Common myeloid progenitor, CD34-positive (primary cell): ENCODE measurements at regions not wholly inside any gene's neighbourhood (a gene's known extent, or its start where the extent isn't known, plus 50 kb on each side); places are given as distances from the start of the nearest gene placed in this dataset.

Source experiments
- CTCF ChIA-PET: fragments of 350-600 bp; sonication (Branson Sonifier 250); formaldehyde crosslinking; loops from one replicate; lab custom pipeline; 2021; ENCODE audit warnings: antibody characterized with exemption; lab: Charles Lee
- POLR2A ChIA-PET: fragments of 350-600 bp; sonication (Branson Sonifier 250); formaldehyde crosslinking; loops from one replicate; lab custom pipeline; 2021; ENCODE audit warnings: antibody characterized with exemption; lab: Charles Lee
- DNase-seq, 3 donors: peaks; one replicate each; pipeline versions ENCODE4 v3.0.0 to v3.0.0-alpha.2; 2013
- H3K27ac ChIP-seq, 2 experiments: 1 replicate in 1 of 2; 2 replicates in 1 of 2; pipeline ENCODE4 v1.7.0; 2013; ENCODE audit warnings: inconsistent platforms in 2 of 2, low read length in 2 of 2, mild to moderate bottlenecking in 2 of 2, low read depth in 1 of 2, moderate library complexity in 1 of 2; ENCODE audit not compliant: severe bottlenecking in 2 of 2, insufficient read depth in 1 of 2, poor library complexity in 1 of 2
- H3K27me3 ChIP-seq, 5 experiments: replicated peaks in 2 of 5; 1 replicate in 3 of 5; 2 replicates in 2 of 5; pipeline versions ENCODE4 v1.6.1 to v1.7.0; 2013; ENCODE audit warnings: low read length in 4 of 5, mild to moderate bottlenecking in 2 of 5, moderate library complexity in 2 of 5, inconsistent platforms in 1 of 5; ENCODE audit not compliant: insufficient read depth in 5 of 5, control insufficient read depth in 4 of 5
- H3K36me3 ChIP-seq, 4 experiments: 1 replicate in 2 of 4; 2 replicates in 2 of 4; pipeline versions ENCODE4 v1.6.1 to v1.7.0; 2013; ENCODE audit warnings: low read length in 3 of 4, control low read depth in 1 of 4, mild to moderate bottlenecking in 1 of 4; ENCODE audit not compliant: control insufficient read depth in 4 of 4, insufficient read depth in 4 of 4
- H3K4me1 ChIP-seq, 4 experiments: 1 replicate in 3 of 4; 2 replicates in 1 of 4; pipeline versions ENCODE4 v1.6.1 to v1.7.1; 2013; ENCODE audit warnings: low read length in 3 of 4, mild to moderate bottlenecking in 3 of 4, control low read depth in 1 of 4, inconsistent platforms in 1 of 4, moderate library complexity in 1 of 4; ENCODE audit not compliant: control insufficient read depth in 4 of 4, insufficient read depth in 4 of 4; ENCODE audit errors: control extremely low read depth in 1 of 4
- H3K4me3 ChIP-seq, 7 experiments: 1 replicate in 4 of 7; 2 replicates in 3 of 7; pipeline versions ENCODE4 v1.5.1 to v1.7.0; 2013; ENCODE audit warnings: mild to moderate bottlenecking in 7 of 7, low read length in 6 of 7, moderate library complexity in 6 of 7, inconsistent platforms in 2 of 7, low read depth in 2 of 7, control low read depth in 1 of 7; ENCODE audit not compliant: insufficient read depth in 4 of 7, control insufficient read depth in 1 of 7; ENCODE audit errors: extremely low read depth in 1 of 7
- H3K9me3 ChIP-seq, 5 experiments: 1 replicate in 4 of 5; 2 replicates in 1 of 5; pipeline versions ENCODE4 v1.6.1 to v1.7.1; 2013; ENCODE audit warnings: low read length in 4 of 5, mild to moderate bottlenecking in 2 of 5, inconsistent platforms in 1 of 5, low read depth in 1 of 5, moderate library complexity in 1 of 5; ENCODE audit not compliant: control insufficient read depth in 4 of 5, insufficient read depth in 2 of 5; ENCODE audit errors: control extremely low read depth in 1 of 5
- WGBS: methylation state at CpG from one replicate; pipeline ENCODE4 v1.1.5; 2013; ENCODE audit not compliant: insufficient coverage; 5-methylcytosine and 5-hydroxymethylcytosine counted together

DNA sequence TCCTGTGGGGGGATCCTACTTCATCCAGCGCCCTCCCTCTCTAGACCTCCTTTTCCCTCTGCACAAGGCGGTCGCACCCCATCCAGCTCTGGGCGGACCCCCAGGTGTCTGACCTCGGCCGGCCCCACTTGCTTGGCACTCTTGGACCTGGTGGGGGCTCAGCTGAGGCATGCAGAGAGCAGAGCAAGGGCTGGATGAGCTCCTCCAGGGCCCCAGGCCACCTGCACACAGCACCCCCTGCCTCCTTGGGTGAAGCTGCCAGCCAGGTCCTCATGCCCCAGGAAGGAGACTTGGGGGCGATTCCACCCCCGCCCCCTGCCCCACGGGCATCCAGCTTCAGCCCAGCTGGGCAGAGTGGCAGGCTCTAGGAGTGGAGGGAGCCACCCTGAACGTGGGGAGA is 159.4 kb upstream of the GSE1 start:
- POLR2A ChIA-PET: interaction anchor here (0.6 to 1.4 kb wide), 5 partner anchors 8 to 156 kb away, joined by 3 to 5 read pairs (median 4); no protein-coding TSS in a partner anchor
- H3K27ac ChIP-seq: no peak overlapping the region
- no peaks in the 10 kb centered on the region for H3K36me3 ChIP-seq
- CTCF ChIA-PET: interaction anchor here (1.1 to 3.0 kb wide), 7 partner anchors 10 to 100 kb away, joined by 3 to 13 read pairs (median 5); no protein-coding TSS in a partner anchor
- H3K4me3 ChIP-seq: no peak overlapping the region
- 86% methylated on average over 10 of the region's 10 CpGs for WGBS
- H3K4me1 ChIP-seq: peaks cover 0 to 58% (median 46%) of the 10 kb centered on the region in 4 experiments
- peaks cover 0 to 1% (median 0%) of the 10 kb centered on the region in 5 experiments for H3K27me3 ChIP-seq
- no peak for DNase-seq
- H3K9me3 ChIP-seq: no peaks in the 10 kb centered on the region

DNA sequence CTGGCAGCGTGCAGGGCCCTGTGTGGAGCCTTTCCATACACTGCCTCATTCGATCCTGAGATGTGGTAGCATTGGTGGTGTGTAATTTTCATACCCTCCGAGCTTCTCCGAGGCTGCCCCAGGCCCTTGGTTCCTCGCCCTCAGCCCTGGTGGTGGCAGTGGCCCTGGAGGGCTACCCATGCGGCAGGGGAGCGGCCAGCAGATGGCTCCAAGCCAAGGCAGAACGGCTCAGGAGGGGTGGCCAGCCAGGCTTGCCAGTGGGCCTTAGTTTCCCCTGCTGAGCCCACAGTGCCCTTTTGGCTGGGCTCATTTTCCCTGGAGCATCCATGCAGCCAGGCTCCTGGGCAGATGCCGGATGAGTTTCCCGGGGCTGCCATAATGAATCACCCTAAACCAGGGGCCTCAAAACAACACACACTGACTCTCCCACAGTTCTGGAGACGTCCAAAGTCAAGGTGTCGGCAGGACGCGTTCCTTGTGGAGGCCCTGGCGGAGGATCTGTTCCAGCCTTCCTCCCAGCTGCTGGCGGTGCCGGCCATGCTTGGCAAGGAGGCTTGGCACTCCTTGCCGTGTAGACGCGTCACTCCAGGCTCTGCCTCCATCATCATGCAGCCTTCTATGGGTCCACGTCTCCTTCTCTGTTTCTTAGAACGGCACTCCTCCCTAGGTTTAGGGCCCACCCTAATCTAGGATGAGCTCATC is 158.8 kb upstream of the GSE1 start:
- Histone ChIP-seq H3K27me3 (peaks cover 0 to 1% (median 0%) of the 10 kb centered on the region in 5 experiments), H3K4me1 (peaks cover 0 to 51% (median 40%) of the 10 kb centered on the region in 4 experiments), H3K9me3 (no peaks in the 10 kb centered on the region), H3K36me3 (no peaks in the 10 kb centered on the region), H3K27ac (no peak overlapping the region), H3K4me3 (no peak overlapping the region)
- DNase-seq: no peak
- 96% methylated on average over 20 of the region's 22 CpGs for WGBS
- ChIA-PET CTCF (interaction anchor here (1.2 to 3.0 kb wide), 5 partner anchors 12 to 99 kb away, joined by 3 to 13 read pairs (median 5); no protein-coding TSS in a partner anchor), POLR2A (interaction anchor here (1.0 to 1.4 kb wide), 3 partner anchors 8 to 155 kb away, joined by 4 to 5 read pairs (median 5); no protein-coding TSS in a partner anchor)

DNA sequence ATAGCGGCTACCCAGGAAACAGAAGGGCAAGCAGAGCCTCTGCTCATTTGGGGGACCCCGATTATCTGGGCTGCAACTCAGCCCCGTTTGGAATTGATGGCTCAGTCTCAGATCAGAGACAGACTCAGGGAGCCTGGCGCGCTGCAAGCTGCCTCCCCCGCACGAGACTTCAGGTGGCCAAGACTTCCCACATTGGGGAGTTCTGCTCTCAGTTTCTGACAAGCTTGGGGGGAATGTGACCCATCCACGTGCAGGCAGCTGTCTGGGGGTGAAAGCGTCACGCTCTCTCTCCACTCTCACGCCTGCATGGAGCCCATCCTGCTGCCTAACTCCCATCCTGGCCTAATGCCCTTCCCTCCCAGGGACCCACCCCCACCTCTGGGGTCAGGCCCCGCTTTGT is 157.6 kb upstream of the GSE1 start:
- Histone ChIP-seq H3K9me3 (no peaks in the 10 kb centered on the region), H3K27me3 (peaks cover 0 to 1% (median 0%) of the 10 kb centered on the region in 5 experiments), H3K36me3 (no peaks in the 10 kb centered on the region), H3K27ac (no peak overlapping the region), H3K4me1 (peaks cover 0 to 56% (median 41%) of the 10 kb centered on the region in 4 experiments), H3K4me3 (no peak overlapping the region)
- CTCF ChIA-PET: interaction anchor here (1.2 to 2.8 kb wide), 6 partner anchors 9 to 172 kb away, joined by 3 to 15 read pairs (median 6); no protein-coding TSS in a partner anchor
- DNase-seq: no peak
- WGBS: 93% methylated on average over 11 of the region's 12 CpGs
- POLR2A ChIA-PET: no interaction called here

DNA sequence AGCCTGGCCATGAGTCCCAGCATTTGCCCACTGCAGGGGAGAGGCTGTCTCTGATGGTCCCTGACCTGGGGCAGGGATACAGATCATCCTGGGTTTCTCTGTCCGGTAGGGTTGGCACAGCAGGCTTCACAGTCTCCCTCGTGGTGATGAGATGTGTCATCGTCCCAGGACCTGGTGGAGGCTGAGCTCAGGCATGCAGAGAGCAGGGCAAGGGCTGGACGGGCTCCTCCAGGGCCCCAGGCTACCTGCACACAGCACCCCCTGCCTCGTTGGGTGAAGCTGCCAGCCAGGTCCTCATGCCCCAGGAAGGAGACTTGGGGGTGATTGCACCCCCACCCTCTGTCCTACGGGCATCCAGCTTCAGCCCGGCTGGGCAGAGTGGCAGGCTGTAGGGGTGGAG is 155.8 kb upstream of the GSE1 start:
- H3K4me1 ChIP-seq: peaks cover 0 to 60% (median 46%) of the 10 kb centered on the region in 4 experiments
- no peaks in the 10 kb centered on the region for H3K9me3 ChIP-seq
- no peak overlapping the region for H3K27ac ChIP-seq
- ChIA-PET CTCF (interaction anchor here (0.8 to 3.0 kb wide), 7 partner anchors 11 to 151 kb away, joined by 3 to 15 read pairs (median 3); no protein-coding TSS in a partner anchor), POLR2A (no interaction called here)
- WGBS: 94% methylated on average over 6 of the region's 7 CpGs
- no peak overlapping the region for H3K4me3 ChIP-seq
- H3K27me3 ChIP-seq: peaks cover 0 to 1% (median 0%) of the 10 kb centered on the region in 5 experiments
- no peak for DNase-seq
- no peaks in the 10 kb centered on the region for H3K36me3 ChIP-seq

DNA sequence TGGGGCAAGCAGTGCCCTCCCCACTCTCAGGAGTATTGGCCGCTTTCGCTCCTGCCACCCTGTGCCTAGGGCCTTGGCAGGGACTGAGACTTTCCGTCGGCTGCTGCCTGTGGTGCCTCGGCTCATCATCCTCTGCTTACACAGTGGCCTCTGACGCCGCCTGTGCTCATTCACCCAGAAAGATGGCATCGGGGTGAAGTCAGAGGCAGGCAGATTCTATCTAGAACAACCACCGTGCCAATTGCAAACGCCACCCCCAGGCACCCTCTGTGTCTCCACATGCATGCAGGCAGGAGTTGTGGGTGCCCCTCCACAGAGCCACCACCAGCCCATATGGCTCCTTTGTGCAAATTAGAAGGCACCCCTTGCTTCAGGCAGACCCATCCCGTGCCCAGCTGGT is 154.2 kb upstream of the GSE1 start:
- H3K27me3 ChIP-seq: peaks cover 0 to 3% (median 0%) of the 10 kb centered on the region in 5 experiments
- H3K4me1 ChIP-seq: peaks cover 0 to 55% (median 41%) of the 10 kb centered on the region in 4 experiments
- no peaks in the 10 kb centered on the region for H3K36me3 ChIP-seq
- ChIA-PET POLR2A (no interaction called here), CTCF (interaction anchor here (1.4 to 2.5 kb wide), 2 partner anchors 13 to 70 kb away, joined by 5 to 7 read pairs; no protein-coding TSS in a partner anchor)
- no peaks in the 10 kb centered on the region for H3K9me3 ChIP-seq
- H3K27ac ChIP-seq: no peak overlapping the region
- no peak for DNase-seq
- WGBS: 94% methylated on average over 11 of the region's 11 CpGs
- no peak overlapping the region for H3K4me3 ChIP-seq

DNA sequence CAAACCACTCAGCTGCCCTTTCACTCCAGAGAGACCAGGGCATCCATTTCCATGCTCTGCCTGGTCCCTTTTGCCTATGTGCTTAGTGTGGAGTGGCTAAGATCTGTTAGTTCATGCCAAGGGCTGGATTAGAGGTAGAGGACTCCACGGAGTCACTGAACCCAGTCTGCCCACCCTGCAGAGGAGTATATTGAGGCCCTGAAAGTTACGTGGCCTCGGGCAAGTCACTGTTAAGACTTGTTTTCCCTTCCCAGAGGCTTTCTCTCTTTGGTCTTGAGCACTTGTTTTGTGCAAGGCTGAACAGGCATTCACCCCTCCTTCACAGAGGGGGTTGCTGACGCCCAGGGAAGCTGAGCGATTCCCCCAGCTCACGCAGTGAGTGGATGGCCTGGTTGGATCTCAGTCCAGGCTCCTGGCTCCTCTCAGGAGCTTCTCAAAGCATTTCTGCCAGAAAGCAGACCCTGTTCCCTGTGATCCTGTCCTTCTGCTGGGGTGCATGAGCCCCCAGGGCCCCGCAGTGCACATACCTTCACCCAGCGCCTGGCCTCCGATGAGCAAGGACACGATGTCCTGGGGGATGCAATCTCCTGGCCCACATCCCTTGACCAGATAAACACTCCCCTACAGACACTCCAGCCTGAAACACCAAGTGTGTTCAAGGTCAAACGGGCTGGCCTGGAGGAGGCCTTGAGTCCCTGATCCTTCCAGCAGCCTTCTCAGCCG is 153.4 kb upstream of the GSE1 start:
- ChIA-PET CTCF (interaction anchor here (1.3 to 3.1 kb wide), 5 partner anchors 12 to 44 kb away, joined by 3 to 29 read pairs (median 7); no protein-coding TSS in a partner anchor), POLR2A (no interaction called here)
- no peak for DNase-seq

More for the DNA sequence above, 153.4 kb upstream of the GSE1 start:
- WGBS: 99% methylated on average over 12 of the region's 12 CpGs
- Histone ChIP-seq H3K27ac (no peak overlapping the region), H3K4me3 (no peak overlapping the region), H3K9me3 (no peaks in the 10 kb centered on the region), H3K27me3 (peaks cover 0 to 3% (median 0%) of the 10 kb centered on the region in 5 experiments), H3K4me1 (peaks cover 0 to 48% (median 38%) of the 10 kb centered on the region in 4 experiments), H3K36me3 (no peaks in the 10 kb centered on the region)
